Breast epithelium (tissue), 4 donors: ENCODE measurements at regions not wholly inside any gene's neighbourhood (a gene's known extent, or its start where the extent isn't known, plus 50 kb on each side); places are given as distances from the start of the nearest gene placed in this dataset.

Experiments
- DNase-seq, 2 donors: peaks; one replicate each; pipeline ENCODE4 v3.0.0-alpha.2; 2019; ENCODE audit warnings: low spot score in 2 of 2
- H3K27ac ChIP-seq, 2 donors: fragments of 200-600 bp; sonication (generic) in 1 of 2; one replicate each; pipeline ENCODE4 v1.5.1; 2016 to 2019; ENCODE audit warnings: mild to moderate bottlenecking in 1 of 2
- H3K27me3 ChIP-seq, 2 donors: fragments of 200-600 bp; sonication (generic) in 1 of 2; one replicate each; pipeline versions ENCODE4 v1.5.1 to v1.6.0; 2017 to 2019; ENCODE audit warnings: control low read depth in 1 of 2, mild to moderate bottlenecking in 1 of 2
- H3K36me3 ChIP-seq: fragments of 200-600 bp; one replicate; pipeline ENCODE4 v1.5.1; 2019
- H3K4me1 ChIP-seq, 2 donors: fragments of 200-600 bp; sonication (generic); one replicate each; pipeline ENCODE4 v1.5.1; 2016 to 2019; ENCODE audit warnings: control low read depth in 1 of 2
- H3K4me3 ChIP-seq, 3 donors: fragments of 200-600 bp; sonication (generic); 1 replicate in 2 of 3; 2 replicates in 1 of 3; pipeline ENCODE4 v1.5.1; 2016 to 2019; ENCODE audit warnings: mild to moderate bottlenecking in 3 of 3, moderate library complexity in 2 of 3
- H3K9me3 ChIP-seq, 2 donors: fragments of 200-600 bp; sonication (generic) in 1 of 2; one replicate each; pipeline ENCODE4 v1.5.1; 2016 to 2019; ENCODE audit warnings: control low read depth in 1 of 2
- POLR2A ChIP-seq: fragments of 450-650 bp; IDR thresholded peaks from one replicate; pipeline ENCODE4 v1.6.1; 2016; ENCODE audit warnings: antibody characterized with exemption, mild to moderate bottlenecking, moderate library complexity
- POLR2AphosphoS5 ChIP-seq, 3 donors: sonication (generic); formaldehyde crosslinking; IDR thresholded peaks; one replicate each; pipeline ENCODE4 v1.6.1; 2017; ENCODE audit warnings: antibody characterized with exemption in 3 of 3
- intact Hi-C: fragments of 100-400 bp; cut with DNase I; formaldehyde crosslinking; loops from one replicate; pipeline ENCODE4 v1.15.1; 2023; ENCODE audit warnings: low total_unique reads
- TF ChIP-seq, protein P1 (sequence below), 3 donors: fragments of 450-650 bp; IDR thresholded peaks; one replicate each; pipeline ENCODE4 v1.5.1; 2016 to 2017; ENCODE audit warnings: antibody characterized with exemption in 3 of 3, mild to moderate bottlenecking in 3 of 3, moderate library complexity in 3 of 3

DNA sequence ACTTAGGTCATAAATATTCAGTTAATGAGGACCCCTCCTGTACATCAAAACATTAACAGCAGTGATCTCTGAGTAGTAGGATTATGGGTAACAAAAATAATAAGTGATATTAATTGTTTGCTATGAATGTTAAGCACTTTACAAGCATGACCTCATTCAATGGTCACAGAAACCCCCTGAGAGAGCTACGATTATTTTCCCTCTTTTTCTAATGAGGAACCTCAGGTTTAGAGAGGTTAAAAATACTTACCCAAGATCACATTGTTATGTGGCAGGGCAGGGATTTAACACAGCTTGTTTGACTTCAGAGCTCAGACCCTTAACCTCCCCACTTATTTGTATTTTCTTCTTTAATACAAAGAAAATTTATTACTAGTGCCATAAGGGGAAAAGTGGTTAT is 228.2 kb downstream of the TBL1XR1 start:
- intact Hi-C loops: loop anchor here (2.0 kb wide), 1 partner anchor 62 kb away; no protein-coding TSS in a partner anchor
- Histone ChIP-seq H3K27me3 (no peaks in the 10 kb centered on the region), H3K27ac (no peak overlapping the region), H3K4me1 (no peaks in the 10 kb centered on the region), H3K4me3 (no peak overlapping the region), H3K9me3 (no peaks in the 10 kb centered on the region), H3K36me3 (no peaks in the 10 kb centered on the region)
- DNase-seq: no peak
- TF ChIP-seq POLR2A (no peak), POLR2AphosphoS5 (IDR thresholded peaks at IDR 0.05) (no peak)
- TF ChIP-seq, protein P1, sequence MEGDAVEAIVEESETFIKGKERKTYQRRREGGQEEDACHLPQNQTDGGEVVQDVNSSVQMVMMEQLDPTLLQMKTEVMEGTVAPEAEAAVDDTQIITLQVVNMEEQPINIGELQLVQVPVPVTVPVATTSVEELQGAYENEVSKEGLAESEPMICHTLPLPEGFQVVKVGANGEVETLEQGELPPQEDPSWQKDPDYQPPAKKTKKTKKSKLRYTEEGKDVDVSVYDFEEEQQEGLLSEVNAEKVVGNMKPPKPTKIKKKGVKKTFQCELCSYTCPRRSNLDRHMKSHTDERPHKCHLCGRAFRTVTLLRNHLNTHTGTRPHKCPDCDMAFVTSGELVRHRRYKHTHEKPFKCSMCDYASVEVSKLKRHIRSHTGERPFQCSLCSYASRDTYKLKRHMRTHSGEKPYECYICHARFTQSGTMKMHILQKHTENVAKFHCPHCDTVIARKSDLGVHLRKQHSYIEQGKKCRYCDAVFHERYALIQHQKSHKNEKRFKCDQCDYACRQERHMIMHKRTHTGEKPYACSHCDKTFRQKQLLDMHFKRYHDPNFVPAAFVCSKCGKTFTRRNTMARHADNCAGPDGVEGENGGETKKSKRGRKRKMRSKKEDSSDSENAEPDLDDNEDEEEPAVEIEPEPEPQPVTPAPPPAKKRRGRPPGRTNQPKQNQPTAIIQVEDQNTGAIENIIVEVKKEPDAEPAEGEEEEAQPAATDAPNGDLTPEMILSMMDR (IDR thresholded peaks at IDR 0.05): no peak

- no peak overlapping the region for H3K27ac ChIP-seq
- H3K4me3 ChIP-seq: no peak overlapping the region
- intact Hi-C loops: loop anchor here (2.0 kb wide), 1 partner anchor 62 kb away; no protein-coding TSS in a partner anchor
- no peak for TF ChIP-seq POLR2A
- no peak for TF ChIP-seq POLR2AphosphoS5 (IDR thresholded peaks at IDR 0.05)
- TF ChIP-seq, protein P1 (IDR thresholded peaks at IDR 0.05): no peak
- H3K9me3 ChIP-seq: no peaks in the 10 kb centered on the region
- DNase-seq: no peak
- no peaks in the 10 kb centered on the region for H3K36me3 ChIP-seq
- H3K4me1 ChIP-seq: no peaks in the 10 kb centered on the region
- no peaks in the 10 kb centered on the region for H3K27me3 ChIP-seq
Observed at GRCh38 chr3:176968631-176969030, 228.7 kb downstream of the TBL1XR1 start.

GRCh38 chr3:176967522-176967921 is 229.8 kb downstream of the TBL1XR1 start:
- no peaks in the 10 kb centered on the region for H3K36me3 ChIP-seq
- H3K4me1 ChIP-seq: no peaks in the 10 kb centered on the region
- H3K27ac ChIP-seq: no peak overlapping the region
- intact Hi-C loops: no loop called here
- no peaks in the 10 kb centered on the region for H3K27me3 ChIP-seq
- TF ChIP-seq, protein P1 (IDR thresholded peaks at IDR 0.05): no peak
- no peak for TF ChIP-seq POLR2AphosphoS5 (IDR thresholded peaks at IDR 0.05)
- TF ChIP-seq POLR2A: no peak
- no peak for DNase-seq
- no peaks in the 10 kb centered on the region for H3K9me3 ChIP-seq
- H3K4me3 ChIP-seq: no peak overlapping the region

GRCh38 chr3:176964661-176965060 is 232.6 kb downstream of the TBL1XR1 start:
- no peaks in the 10 kb centered on the region for H3K9me3 ChIP-seq
- DNase-seq: no peak
- H3K4me3 ChIP-seq: no peak overlapping the region
- H3K36me3 ChIP-seq: no peaks in the 10 kb centered on the region
- H3K4me1 ChIP-seq: no peaks in the 10 kb centered on the region
- intact Hi-C loops: no loop called here
- no peak for TF ChIP-seq POLR2AphosphoS5 (IDR thresholded peaks at IDR 0.05)
- no peak for TF ChIP-seq POLR2A
- TF ChIP-seq, protein P1 (IDR thresholded peaks at IDR 0.05): no peak
- H3K27me3 ChIP-seq: no peaks in the 10 kb centered on the region
- H3K27ac ChIP-seq: no peak overlapping the region

DNA sequence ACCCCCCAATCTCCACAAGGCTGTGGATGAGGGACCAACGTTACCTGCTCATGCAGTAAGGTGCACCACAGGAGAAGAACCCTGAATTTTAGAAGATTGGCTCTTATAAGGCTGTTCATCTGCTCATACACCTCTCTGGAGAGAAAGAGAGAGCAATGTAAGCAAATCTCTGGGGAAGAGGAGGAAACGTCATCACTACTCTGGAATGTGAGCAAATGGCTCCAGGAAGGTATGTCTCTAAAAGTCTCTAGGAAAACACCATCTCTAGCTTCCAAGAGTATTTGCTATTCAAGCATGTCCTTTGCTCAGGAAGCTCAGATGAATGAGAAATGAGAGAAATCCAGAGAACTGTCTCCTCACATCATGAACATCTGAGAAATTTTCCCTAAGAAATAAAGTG is 235.4 kb downstream of the TBL1XR1 start:
- no peak for DNase-seq
- H3K4me1 ChIP-seq: no peaks in the 10 kb centered on the region
- H3K27ac ChIP-seq: no peak overlapping the region
- H3K27me3 ChIP-seq: no peaks in the 10 kb centered on the region
- no peaks in the 10 kb centered on the region for H3K9me3 ChIP-seq
- H3K4me3 ChIP-seq: no peak overlapping the region
- no peaks in the 10 kb centered on the region for H3K36me3 ChIP-seq
- TF ChIP-seq, protein P1 (IDR thresholded peaks at IDR 0.05): no peak
- TF ChIP-seq POLR2A: no peak
- TF ChIP-seq POLR2AphosphoS5 (IDR thresholded peaks at IDR 0.05): no peak
- intact Hi-C loops: no loop called here
